IPS-NIHi7 (cell line): ENCODE measurements at regions not wholly inside any gene's neighbourhood (a gene's known extent, or its start where the extent isn't known, plus 50 kb on each side); places are given as distances from the start of the nearest gene placed in this dataset.

Experiments
- DNase-seq: peaks from one replicate; pipeline ENCODE4 v3.0.0; 2012; ENCODE audit warnings: mixed read lengths; ENCODE audit errors: extremely low spot score

DNA sequence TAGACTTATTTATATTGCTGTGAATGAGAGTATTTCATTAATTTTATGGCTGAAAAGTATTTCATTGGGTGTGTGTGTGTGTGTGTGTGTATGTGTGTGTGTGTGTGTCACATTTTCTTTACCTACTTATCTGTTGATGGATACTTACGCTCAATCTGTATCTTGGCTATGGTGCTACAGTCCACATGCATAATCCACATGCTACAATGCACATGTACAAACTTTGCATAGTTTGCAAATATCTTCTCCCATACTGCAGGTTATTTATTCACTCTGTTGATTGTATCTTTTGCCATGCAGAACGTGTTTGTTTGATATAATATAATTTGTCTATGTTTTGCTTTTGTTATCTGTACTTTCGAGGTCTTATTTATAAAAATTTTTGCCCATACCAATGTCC, 167.8 kb downstream of the RAB28 start:
- DNase-seq = no peak

DNA sequence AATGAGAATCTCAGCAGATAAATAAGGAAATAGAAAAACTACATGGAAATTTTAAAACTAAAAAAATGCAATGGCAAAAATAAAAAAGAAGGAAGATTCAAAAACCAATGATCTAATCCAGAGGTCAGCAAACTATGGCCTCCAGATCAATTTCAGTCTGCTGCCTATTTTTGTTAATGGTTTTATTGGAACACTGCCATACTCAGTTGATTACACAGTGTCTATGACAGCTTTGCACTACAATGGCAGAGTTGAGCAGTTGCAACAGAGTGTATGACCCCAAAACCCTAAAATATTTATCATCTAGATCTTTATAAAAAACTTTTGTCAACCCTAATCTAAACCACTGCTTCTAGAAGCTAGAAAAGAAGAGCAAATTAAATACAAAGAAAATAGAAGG, 170.3 kb downstream of the RAB28 start:
- DNase-seq = no peak

DNA sequence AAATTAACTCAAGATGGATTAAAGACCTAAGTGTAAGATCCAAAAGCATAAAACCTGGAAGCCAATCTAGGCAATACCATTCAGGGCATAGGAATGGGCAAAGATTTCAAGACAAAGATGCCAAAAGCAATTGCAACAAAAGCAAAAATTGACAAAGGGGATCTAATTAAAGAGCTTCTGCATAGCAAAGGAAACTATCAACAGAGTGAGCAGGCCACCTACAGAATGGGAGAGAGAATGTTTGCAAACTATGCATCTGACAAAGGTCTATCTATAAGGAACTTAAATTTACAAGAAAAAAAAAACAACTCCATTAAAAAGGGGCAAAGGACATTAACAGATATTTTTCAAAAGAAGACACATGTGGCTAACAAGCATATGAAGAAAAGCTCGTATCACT, 171.9 kb downstream of the RAB28 start:
- no peak for DNase-seq

DNA sequence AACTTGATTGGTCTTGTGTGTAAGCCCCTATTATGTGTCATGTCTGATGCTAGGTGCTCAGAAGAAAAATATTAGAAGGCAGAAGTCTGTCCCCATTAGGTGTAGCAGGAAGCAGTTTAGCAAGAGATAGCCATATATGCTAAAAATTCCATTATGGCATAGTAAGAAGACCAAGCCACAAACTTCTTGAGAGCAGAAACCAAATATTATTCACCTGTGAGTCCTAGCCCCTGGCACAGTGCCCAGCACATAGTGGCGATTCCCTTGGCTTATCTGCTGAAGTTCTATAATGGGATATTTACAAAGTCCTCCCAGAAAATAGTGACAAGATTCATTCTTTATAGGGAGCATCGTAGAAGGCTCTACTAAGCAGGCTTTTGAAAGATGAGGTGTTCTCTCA, 174.4 kb downstream of the RAB28 start:
- DNase-seq = no peak

DNA sequence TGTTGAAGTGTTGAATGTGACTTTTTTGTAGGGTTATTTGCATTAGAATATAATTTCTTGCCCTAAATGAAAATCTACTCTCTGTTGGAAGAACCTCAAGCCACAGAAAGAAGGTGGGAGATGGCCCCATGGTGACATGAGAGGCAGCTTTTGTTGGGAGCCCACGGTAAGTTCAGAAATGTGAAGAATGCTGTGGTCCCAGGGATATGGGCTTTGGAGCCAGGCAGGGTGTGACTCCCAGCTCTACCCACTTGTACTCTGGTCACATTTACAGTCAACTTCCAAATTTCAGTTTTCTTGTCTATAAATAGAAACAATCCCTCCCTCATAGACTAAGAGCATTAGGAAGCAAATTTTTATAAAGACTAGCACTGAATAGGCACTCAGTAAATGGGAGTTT, 177.8 kb downstream of the RAB28 start:
- DNase-seq = no peak

DNA sequence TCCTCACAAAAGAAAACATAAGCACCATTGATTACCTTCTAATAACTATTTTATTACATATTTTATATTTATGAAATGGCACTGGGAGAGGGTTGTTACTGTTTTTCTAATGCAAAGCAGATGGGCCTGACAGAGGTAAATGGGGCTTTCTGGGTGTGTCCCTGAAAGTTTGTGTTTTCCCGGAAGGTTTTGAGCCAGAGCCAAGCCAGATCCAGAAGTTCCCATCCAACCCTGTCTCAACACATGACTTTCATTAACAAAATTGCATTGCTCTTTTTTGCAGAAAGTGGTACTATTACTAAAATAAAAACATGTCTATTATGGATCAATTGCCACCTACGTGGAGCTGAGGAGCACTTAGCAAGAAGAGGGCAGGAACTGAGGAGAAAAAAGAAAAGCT, 181.3 kb downstream of the RAB28 start:
- no peak for DNase-seq

DNA sequence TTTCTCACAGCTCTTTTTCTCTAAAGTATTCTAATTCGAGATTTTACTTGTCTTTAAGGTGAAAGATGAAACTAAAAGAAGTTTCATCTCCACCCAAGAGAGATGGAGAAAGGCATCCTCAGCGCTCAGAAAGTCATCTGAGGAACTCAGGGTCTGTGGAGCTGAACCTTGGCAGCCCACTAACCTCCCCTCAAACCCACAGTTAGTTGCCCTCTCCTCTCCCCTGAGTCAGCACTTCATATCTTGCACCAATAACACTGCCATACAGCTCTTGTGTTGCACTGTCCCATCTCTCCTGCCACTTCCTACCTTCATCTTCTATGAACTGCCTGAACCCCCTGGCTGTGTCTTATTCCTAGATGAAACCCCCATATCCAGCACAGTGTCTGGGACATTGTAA, 184.8 kb downstream of the RAB28 start:
- no peak for DNase-seq

DNA sequence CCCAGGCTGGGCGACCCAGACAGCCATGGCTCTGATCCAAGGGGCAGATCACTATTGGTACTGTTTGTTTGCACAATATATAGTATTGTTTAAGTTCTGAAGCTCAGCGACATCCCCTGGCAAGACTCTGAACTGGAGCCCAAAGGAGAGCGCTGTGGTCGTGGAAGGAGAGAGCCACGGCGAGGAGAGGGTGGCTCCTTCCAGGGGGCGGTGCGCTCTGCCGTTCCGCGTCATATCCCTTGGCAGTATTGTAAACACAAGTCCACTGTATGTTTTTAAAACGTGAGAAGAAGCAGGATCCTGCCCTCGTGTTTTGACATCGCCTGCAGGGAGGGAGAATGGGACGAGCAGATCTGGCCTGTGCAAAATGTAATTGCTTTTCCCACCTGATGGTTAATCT, 185.5 kb downstream of the RAB28 start:
- DNase-seq = no peak

DNA sequence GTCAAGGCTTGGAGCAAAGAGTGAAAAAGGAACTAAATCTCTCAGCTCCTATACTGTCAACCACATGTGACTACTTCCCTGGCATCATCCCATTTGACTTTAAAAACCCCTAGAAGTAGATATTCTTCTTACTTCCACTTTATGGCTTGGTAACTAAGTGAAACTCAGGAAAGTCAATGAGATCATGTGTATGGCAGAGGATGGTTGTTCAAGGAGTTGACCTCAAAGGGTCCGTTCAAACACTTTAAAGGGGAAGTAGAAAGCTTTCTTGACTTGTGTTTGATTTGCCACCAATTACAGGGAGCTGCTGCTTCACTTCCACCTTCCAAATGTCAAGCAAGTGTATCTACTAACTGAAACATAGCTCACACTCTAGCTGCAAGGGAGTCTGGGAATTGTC, 187.2 kb downstream of the RAB28 start:
- DNase-seq = no peak

DNA sequence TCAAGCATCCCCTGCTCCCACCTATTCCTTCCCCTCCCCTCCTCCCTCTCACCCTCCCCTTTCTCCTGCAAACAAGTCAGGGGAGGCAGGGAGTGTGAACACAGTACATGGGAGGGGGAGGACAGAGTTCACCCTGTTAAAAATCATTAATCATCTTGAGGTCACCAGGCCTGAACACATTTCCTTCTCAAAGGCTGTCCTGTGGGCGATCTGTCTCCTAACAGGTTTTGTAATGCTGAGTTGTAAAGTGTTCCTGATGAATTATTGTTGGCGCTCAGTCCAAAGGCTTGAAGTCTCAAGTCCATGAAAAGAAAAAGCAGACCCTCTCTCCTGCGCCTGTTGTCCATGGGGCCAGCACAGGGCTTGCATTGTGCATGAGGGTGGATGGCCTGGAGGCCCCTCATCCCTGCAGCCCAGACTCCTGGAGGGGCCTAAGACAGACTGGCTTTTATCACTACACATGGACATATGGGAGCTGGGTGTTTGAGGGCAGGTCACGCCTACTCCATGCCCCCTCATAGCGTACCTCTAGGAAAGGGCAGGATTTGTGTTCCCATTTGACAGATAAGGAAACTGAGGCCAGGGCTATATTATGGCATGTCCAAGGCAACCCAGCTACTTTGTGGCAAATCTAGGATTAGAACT, 189.1 kb downstream of the RAB28 start:
- DNase-seq = no peak

DNA sequence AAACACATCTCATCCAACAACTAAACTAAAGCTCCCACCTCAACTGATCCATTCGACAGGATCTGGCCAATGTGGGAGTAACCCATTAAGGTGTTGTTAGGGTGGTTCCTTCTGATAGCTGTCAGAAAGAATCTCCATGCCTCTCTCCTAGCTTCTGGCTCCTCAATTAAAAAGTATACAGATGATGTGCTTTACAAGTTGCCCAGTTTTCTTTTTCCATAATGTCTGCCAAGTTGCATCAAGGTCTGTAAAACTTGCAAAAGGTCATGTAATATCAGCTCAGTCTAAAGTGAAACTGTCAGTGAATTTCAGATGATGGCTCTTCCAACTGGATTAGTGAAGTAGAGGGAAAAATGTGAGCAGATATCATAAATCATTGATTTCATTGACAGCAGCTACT, 191.8 kb downstream of the RAB28 start:
- no peak for DNase-seq

DNA sequence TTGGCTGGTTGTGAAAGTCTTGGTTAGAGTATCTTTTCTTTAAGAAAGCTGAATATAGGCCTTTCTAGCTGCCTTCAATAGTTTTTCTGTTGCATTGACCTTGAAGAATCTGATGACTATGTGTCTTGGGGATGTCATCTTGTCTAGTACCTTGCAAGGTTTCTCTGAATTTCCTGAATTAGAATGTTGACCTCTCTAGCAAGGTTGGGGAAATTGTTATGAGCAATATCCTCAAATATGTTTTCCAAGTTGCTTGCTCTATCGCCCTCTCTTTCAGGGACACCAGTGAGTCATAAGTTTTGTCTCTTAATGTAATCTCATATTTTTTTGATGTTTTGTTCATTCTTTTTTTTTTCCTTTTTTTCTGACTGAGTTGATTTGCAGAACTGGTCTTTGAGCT, 194.7 kb downstream of the RAB28 start:
- DNase-seq = no peak

DNA sequence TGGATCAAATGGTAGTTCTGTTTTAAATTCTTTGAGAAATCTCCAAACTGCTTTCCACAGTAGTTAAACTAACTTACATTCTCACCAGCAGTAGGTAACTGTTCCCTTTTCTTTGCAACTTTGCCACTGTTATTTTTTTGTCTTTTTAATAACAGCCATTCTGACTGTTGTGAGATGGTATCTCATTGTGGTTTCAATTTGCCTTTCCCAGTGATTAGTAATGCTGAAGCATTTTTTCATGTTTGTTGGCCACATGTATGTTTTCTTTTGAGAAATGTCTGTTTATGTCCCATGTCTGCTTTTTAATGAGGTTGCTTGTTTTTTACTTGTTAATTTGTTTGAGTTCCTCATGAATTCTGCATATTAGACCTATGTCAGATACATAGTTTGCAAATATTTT, 198.8 kb downstream of the RAB28 start:
- no peak for DNase-seq

DNA sequence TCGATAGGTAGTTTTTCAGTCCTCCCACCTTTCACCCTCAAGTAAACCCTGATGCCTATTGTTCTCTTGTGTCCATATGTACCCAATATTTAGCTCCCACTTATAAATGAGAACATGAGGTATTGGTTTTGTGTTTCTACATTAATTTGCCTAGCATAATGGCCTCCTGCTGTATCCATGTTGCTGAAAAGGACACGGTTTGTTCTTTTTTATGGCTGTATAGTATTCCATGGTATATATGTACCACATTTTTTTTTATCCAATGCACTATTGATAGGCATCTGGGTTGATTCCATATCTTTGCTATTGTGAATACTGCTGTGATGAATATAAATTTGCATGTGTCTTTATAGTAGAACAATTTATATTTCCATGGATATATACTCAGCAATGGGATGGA, 199.2 kb downstream of the RAB28 start:
- no peak for DNase-seq

DNA sequence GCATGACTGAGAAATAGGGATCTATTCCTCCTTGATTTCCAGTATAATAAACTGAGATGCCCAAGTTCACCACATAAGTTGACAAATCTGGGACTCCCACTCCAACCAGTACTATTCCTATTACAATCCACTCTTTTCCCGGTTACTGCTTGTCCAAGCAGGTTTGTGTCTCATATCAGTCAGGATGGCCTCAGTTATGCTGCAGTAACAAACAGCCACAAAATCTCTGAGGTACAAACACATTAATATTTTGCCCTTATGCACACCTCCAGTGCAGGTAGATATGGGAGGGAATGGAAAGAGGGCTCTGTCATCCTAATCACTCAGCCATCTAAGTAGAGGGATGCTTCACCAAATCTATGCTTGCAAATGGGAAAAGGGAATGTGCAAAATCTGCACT, 207.8 kb downstream of the RAB28 start:
- no peak for DNase-seq

DNA sequence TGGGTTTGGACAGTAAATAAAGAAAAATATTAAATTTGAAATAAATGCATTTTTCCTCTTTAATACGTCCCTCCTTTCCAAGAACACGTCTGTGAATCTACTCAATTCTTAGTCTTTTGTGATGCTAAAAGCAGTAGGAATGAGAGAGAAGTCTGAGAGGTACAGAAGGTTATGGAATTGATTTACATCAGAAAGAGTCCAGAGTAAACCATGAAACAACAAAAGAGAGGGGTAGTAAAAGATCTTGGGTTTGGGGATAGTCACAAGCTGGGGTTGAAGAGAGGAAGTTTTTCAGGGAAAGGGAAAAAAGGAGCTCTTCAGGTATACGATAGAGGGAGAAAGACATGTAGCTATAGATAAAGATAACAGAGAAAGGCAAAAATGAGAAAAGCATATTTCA, 215.4 kb downstream of the RAB28 start:
- no peak for DNase-seq

DNA sequence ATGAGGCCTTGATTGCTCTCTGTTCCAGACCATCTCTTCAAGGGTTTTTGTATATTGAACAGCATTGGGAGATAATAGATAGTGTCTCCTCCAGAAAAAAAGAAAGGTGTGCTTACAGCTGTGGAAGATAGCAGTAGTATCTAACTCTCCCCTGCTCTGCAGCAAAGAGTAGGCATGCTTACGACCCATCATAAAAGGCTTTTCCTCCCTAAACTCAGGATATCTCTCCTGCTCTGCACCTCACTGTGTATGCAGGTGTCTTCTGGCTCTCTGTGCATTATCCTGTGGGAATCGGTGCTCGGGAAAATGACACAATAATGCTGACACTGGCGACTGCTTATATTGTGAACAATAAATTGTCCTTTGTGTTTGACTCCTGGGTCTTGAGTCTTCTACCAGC, 216.0 kb downstream of the RAB28 start:
- DNase-seq = no peak

DNA sequence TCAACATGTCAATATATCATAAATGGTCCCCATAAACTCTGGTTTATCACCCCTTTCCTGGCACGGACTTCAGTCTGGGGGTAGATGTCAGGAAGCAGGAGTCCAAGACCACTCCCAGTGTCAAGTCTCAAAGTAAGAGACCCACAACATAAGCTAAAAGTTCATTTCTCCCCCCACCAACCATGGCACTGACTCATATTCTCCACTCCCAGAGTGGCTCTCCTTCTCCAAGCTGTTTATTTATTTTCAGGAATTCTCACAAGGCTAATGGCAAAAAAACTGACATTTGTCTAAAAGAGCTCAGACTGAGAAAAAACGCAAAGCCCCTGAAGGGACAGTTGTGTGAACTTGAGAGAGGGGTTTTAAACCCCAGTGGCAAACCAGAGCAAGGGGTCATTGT, 217.0 kb downstream of the RAB28 start:
- no peak for DNase-seq

DNA sequence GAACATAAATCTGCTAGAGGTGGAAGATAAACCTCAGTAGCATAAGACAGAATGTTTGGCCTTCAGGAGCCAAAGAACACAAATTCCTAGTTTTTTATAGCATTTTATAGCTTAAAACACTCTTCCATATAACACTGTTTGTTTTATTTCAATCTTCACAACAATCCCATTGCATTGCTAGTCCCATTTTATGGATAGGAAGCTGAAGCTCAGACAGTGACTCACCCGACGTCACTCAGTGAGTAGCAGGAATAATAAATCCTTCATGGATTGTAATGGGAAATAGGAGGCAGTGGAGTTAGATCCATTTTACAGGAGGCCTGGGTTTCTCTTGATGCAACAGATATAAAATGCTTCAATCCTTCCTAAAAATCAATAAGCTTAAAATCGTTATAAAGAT, 217.5 kb downstream of the RAB28 start:
- DNase-seq = no peak

DNA sequence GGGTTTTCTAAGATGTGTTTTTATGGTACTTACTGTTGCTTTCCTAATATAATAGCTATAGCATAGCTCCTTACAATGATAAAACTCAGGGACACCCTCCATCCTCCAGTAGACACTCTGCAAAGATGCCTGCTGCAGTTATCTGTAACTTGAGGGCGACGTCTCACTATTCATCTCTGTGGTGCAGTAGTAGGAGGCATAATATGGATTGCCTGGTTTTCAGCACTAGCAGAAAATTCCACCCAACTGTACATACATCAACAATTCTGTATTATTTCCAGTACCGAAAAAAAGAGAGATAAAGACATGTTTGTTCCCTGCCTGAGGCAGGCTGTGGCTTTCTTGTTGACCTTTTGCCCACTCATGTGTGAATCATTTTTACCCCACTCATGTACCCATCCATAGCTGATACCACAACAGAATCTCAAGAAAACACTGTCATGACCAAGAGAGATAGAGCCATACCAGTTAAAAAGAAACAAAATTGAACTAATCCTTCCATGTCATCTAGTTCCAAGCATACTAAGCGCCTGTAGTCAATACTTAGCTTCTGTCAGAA, 220.1 kb downstream of the RAB28 start:
- no peak for DNase-seq

DNA sequence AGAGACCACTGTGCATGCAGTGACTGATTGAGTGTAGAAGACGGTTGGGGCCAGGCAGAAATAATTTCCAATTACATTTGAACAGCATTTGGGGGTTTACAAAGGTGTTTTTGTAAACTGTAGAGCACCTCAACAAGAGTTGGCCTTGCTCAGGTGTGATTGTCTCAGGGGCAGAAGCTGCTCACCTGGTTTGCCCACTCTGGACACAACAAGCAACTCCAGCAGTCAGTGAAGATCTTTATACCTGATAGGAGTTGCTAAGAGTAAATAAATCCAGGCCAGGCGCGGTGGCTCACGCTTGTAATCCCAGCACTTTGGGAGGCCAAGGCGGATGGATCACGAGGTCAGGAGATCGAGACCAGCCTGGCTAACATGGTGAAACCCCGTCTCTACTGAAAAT, 221.3 kb downstream of the RAB28 start:
- DNase-seq = no peak

DNA sequence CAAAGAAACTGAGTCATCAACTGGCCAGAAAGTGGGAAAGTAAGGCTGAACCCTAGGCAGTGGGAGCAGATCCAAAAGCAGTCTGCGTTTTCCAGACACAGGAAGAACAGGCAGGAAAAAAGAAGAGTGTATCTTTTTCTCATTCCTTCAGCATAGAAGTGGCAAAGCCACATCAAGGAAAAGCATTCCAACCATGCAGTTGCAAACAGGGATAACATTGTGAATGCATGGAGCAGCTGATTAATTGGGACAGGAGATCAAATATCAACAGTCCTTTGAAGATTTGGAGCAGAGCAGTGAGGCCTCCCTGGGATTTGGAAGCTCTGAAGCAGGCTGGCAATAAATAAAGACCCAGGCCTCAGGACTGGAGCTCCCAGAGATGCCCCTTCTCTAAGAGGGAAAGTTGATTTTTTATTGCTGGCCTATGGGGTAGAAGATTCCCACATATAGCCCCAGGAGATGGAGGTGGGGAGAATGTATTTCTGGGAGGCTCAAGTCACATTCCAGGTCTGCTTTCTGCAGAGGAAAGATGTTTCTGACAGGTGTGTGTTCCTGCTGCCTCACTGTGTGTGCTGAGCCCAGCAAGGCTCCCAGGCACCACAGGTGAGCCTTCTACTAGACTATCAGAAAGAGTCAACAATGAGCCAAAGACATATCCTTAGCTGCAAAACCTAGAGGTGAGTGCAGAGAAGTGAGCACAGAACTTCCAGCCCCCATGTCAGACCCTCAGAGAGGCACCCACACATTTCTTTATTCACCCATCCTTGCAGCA, 222.5 kb downstream of the RAB28 start:
- DNase-seq = no peak

DNA sequence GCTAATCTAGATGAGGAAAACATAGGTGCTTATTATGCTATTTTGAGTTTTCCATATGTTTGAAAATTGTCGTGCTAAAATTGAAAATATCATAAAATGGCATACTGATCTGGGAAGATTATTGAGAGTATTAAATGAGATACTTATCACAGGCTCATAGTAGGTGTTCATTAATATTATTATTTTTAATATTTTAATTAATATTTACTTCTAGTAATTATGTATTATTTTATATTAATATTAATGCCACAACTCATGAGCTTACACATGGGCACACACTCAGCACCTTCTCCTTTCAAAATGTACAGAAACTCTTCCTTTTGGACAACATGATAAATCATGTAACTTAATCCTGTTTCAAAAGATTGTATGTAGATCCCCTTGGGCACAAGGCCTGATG, 223.6 kb downstream of the RAB28 start:
- DNase-seq = no peak

DNA sequence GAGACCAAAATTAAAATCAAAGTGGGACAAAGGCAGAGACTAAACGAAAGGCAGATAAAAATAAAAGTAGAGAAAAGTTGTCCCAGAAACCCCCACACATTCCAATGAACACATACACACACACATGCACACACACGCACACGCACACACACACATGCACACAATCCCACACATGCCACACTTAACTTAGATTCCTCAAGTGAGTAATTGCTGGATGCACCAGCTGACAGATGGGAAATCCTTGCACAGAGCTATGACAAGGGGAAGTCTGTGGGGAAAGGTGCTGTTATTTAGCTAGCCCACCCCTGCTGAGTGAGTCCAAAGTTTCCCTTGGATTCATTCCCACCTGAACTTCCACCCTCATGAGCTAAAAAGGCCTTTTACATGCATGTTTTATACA, 233.9 kb downstream of the RAB28 start:
- DNase-seq = no peak
